GM04503 (cell line): ENCODE measurements at regions not wholly inside any gene's neighbourhood (a gene's known extent, or its start where the extent isn't known, plus 50 kb on each side); places are given as distances from the start of the nearest gene placed in this dataset.
"Not testable (repeated sequence)": the region's sequence is repeated elsewhere in the genome, so short reads cannot be mapped to it uniquely, and the experiment has no call there.

Source experiments
- DNase-seq: peaks from one replicate; pipeline ENCODE4 v3.0.0-alpha.2; 2012; ENCODE audit warnings: low read depth

- not testable (repeated sequence) for DNase-seq
These were observed 84.1 kb upstream of the GPR39 start for GRCh38 chr2:132332345-132333033.

DNA sequence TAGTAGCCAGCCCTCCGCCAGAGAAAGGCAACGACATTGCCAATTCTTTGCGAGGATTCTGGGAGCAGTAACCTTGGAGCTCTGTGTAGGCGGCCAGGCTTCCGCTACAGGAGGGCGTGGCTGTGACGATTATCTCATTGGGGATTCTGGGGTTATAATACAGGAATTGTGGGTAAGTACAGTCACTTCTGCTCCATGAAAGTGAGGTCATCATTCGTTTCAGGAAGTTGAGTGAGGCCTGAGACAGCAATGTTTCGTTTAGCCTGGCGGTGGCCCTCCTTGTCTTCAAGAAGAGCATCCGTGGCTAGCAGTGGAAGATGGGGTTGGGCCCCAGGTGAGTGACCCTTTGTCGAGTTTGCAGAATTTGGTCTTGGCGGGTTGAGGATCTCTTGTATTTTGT, 79.5 kb upstream of the GPR39 start:
- DNase-seq = not testable (repeated sequence)

GRCh38 chr2:132337844-132338243, 78.8 kb upstream of the GPR39 start:
- not testable (repeated sequence) for DNase-seq

DNA sequence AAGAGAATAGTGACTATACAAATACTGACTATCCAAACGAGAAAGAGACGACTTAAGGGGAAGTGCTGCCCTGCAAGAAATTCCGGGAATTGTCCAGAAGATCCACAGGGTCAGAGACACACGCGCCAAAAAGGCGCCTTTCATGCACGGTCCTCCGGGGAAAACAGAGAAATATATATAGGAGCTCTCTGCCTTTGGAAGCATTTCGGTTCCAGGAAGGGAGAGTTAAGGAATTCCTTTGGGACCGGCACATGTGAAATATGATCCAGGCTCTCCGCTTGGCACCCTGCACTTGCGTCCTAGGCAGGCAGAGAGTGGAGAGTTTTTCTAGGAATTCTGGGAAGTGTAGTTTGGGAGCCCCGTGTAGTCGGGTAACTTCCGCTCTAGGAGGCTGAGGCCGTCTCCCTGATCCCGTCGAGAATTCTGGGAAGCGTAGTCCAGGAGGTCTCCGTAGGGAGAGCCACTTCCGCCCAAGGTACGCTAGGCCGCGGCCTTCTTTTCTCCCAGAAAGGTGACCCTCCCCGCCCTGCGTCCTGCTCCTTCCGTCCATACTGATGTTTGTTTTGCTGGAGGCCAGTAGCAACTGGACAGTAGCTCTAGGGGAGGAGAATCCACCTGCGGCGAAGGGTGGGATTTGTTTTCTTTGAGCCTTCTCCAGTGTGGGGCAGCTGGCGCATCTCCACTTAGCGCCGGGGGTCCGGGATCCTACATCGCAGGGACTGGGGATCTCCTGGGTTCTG, 69.4 kb upstream of the GPR39 start:
- peak; percentile 36 for DNase-seq

DNA sequence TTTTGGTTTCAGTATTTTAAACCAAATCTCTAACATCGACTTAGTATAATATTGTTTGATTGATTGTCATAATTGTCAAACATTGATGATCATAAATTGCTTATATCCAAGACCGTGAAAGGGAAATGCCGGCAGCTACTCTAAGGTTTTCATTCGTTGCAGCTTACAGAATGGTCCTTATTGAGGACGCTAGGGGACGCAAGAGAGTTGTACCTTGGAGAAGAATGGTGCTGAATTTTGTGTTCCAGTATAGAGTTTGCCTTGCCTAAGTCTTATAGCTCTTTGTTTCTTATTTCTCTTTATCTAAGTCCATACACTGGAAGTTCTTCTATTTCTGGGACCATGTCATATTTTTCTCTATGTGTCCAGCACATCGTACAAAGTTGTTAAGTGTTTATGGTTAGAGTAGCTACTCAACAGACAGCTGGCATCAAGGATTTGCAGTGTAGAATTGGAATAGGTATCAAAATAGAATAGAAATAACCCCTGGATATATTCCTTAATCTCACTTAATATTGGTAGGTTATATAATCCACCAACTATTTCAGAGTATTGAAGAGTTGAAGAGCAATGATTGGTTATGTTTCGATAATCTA, 67.4 kb upstream of the GPR39 start:
- not testable (repeated sequence) for DNase-seq

GRCh38 chr2:132351668-132352067, 64.9 kb upstream of the GPR39 start:
- DNase-seq = not testable (repeated sequence)

GRCh38 chr2:132352481-132353001, 64.1 kb upstream of the GPR39 start:
- not testable (repeated sequence) for DNase-seq

DNA sequence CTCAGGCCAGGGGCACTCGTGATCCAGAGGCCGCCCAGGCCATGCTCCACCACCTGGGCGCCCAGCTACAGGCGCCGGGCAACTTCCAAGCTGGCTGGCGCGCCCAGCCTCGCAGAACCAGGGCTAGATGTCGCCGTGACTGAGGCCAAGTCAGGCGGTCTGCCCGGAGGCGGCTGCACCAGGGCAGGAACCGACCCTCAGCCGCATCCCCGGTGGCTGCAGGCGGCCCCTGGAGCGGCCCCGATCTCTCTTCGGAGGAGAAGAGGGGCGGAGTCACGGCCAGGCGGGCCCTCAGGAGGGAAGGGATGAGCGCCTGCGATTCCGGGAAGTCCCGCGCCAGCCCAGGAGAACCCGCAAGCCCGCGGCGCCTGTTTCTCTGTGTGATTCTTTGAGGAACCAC, 63.2 kb upstream of the GPR39 start:
- not testable (repeated sequence) for DNase-seq

DNA sequence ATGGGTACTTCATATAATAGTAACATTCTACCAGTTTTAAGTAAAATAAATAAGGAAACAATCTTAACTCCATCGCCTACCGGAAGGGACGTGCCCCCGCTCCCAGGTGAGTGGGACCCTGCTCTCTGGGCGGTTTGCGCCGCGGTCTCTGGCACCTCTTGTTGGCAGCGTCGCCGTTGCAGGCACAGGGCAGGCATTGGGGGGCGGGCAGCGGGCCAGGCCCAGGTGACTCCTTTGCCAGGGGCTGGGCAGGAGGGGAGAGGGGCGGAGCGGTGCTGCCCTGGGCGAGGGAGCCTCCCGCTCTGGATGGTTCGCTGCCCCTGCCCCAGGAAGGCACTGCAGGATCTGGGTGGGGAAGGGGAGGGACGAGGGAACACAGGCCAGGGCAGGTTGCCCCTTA, 55.6 kb upstream of the GPR39 start:
- not testable (repeated sequence) for DNase-seq

DNA sequence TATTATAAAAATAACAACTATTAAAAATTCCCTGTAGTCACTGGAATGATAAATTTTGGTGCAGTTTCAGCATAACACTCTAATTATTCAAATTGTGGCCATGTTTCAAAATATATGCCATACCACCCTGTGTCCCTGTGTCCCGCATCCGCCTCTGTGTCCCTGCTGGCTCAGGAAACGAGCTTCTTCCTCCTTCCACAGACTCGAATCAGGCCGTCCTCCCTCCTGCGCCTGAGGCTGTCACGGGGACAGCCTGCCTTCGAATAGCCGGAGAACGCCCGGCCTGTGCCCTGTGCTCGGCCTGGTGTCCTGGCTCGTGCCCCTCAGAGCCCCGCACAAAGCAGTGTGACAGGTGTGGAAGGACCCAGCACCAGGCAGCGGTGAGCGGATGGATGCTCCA, 55.1 kb upstream of the GPR39 start:
- not testable (repeated sequence) for DNase-seq

GRCh38 chr2:132363352-132363751, 53.3 kb upstream of the GPR39 start:
- DNase-seq = not testable (repeated sequence)

- not testable (repeated sequence) for DNase-seq
These were observed 50.6 kb upstream of the GPR39 start for GRCh38 chr2:132365963-132366362.

- no peak for DNase-seq
These were observed 50.0 kb upstream of the GPR39 start for GRCh38 chr2:132366421-132367180.
